Right lobe of liver (tissue), 4 donors: ENCODE measurements at regions not wholly inside any gene's neighbourhood (a gene's known extent, or its start where the extent isn't known, plus 50 kb on each side); places are given as distances from the start of the nearest gene placed in this dataset.
"Not testable (repeated sequence)": the region's sequence is repeated elsewhere in the genome, so short reads cannot be mapped to it uniquely, and the experiment has no call there.

Experiments
- CTCF ChIP-seq, 4 donors: fragments of 200-600 bp in 3 of 4; fragments of 450-650 bp in 1 of 4; IDR thresholded peaks; one replicate each; pipeline versions ENCODE4 v1.5.1 to v1.8.0; 2016 to 2022; ENCODE audit warnings: antibody characterized with exemption in 4 of 4, mild to moderate bottlenecking in 2 of 4
- POLR2A ChIP-seq: fragments of 450-650 bp; IDR thresholded peaks from one replicate; pipeline ENCODE4 v1.6.1; 2017; ENCODE audit warnings: antibody characterized with exemption, mild to moderate bottlenecking
- donor health status: DM: no; HTN: no; CAD: no.
- donor health status: DM: no; HTN: no; CAD: no.
- donor health status: DM: no; HTN: yes; CAD: no.

GRCh38 chr9:39554352-39554751 lies 198.9 kb downstream of the SPATA31A1 start:
- TF ChIP-seq CTCF (IDR thresholded peaks at IDR 0.05); POLR2A: not testable (repeated sequence)
